Endothelial cell (in vitro differentiated cells): ENCODE measurements at regions not wholly inside any gene's neighbourhood (a gene's known extent, or its start where the extent isn't known, plus 50 kb on each side); places are given as distances from the start of the nearest gene placed in this dataset.
"Not testable (repeated sequence)": the region's sequence is repeated elsewhere in the genome, so short reads cannot be mapped to it uniquely, and the experiment has no call there.

Experiments used
- DNase-seq: peaks from one replicate; pipeline ENCODE4 v3.0.0; 2021; ENCODE audit warnings: low spot score
- H3K27ac Mint-ChIP-seq: one replicate; pipeline ENCODE4 v1.8.0; 2021; ENCODE audit warnings: mixed read lengths, inconsistent platforms; ENCODE audit not compliant: unreplicated experiment
- H3K27me3 Mint-ChIP-seq: one replicate; pipeline ENCODE4 v1.8.0; 2021; ENCODE audit warnings: mild to moderate bottlenecking, moderate library complexity, mixed read lengths, inconsistent platforms; ENCODE audit not compliant: unreplicated experiment
- H3K36me3 Mint-ChIP-seq: one replicate; pipeline ENCODE4 v1.8.0; 2021; ENCODE audit warnings: mild to moderate bottlenecking, low read depth, mixed read lengths, inconsistent platforms; ENCODE audit not compliant: unreplicated experiment
- H3K4me1 Mint-ChIP-seq: one replicate; pipeline ENCODE4 v1.8.0; 2021; ENCODE audit warnings: mild to moderate bottlenecking, mixed read lengths, inconsistent platforms; ENCODE audit not compliant: unreplicated experiment
- H3K4me3 Mint-ChIP-seq: one replicate; pipeline ENCODE4 v1.8.0; 2021; ENCODE audit warnings: mild to moderate bottlenecking, mixed read lengths, inconsistent platforms; ENCODE audit not compliant: unreplicated experiment
- H3K9me3 Mint-ChIP-seq: one replicate; pipeline ENCODE4 v1.8.0; 2021; ENCODE audit warnings: mixed read lengths, inconsistent platforms; ENCODE audit not compliant: unreplicated experiment
- CTCF ChIP-seq: fragments of 200-600 bp; sonication (generic); IDR thresholded peaks from one replicate; pipeline ENCODE4 v1.5.0; 2021; ENCODE audit warnings: antibody characterized with exemption; ENCODE audit not compliant: unreplicated experiment

- peaks cover 1% of the 10 kb centered on the region for H3K27me3 Mint-ChIP-seq
- H3K4me1 Mint-ChIP-seq = peaks cover 29% of the 10 kb centered on the region
- peak overlapping the region; percentile 92 for H3K27ac Mint-ChIP-seq
- H3K36me3 Mint-ChIP-seq = no peaks in the 10 kb centered on the region
- H3K4me3 Mint-ChIP-seq = no peak overlapping the region
- TF ChIP-seq CTCF = no peak
- H3K9me3 Mint-ChIP-seq = no peaks in the 10 kb centered on the region
- peak; percentile 5 for DNase-seq
Observed at GRCh38 chr5:67730917-67731474, 484.6 kb upstream of the PIK3R1 start.

GRCh38 chr5:67728326-67728890, 487.1 kb upstream of the PIK3R1 start:
- Mint-ChIP-seq H3K36me3 (no peaks in the 10 kb centered on the region), H3K9me3 (no peaks in the 10 kb centered on the region), H3K27ac (no peak overlapping the region), H3K27me3 (no peaks in the 10 kb centered on the region), H3K4me3 (no peak overlapping the region), H3K4me1 (peaks cover 17% of the 10 kb centered on the region)
- DNase-seq = no peak
- no peak for TF ChIP-seq CTCF

- Mint-ChIP-seq H3K27me3 (no peaks in the 10 kb centered on the region), H3K4me3 (no peak overlapping the region), H3K36me3 (no peaks in the 10 kb centered on the region), H3K9me3 (no peaks in the 10 kb centered on the region), H3K27ac (no peak overlapping the region), H3K4me1 (peaks cover 2% of the 10 kb centered on the region)
- no peak for DNase-seq
- no peak for TF ChIP-seq CTCF
Observed at GRCh38 chr5:67725604-67726003, 490.0 kb upstream of the PIK3R1 start.

GRCh38 chr5:67724412-67725135, 491.0 kb upstream of the PIK3R1 start:
- Mint-ChIP-seq H3K9me3 (no peaks in the 10 kb centered on the region), H3K4me3 (no peak overlapping the region), H3K27me3 (no peaks in the 10 kb centered on the region), H3K27ac (no peak overlapping the region), H3K36me3 (no peaks in the 10 kb centered on the region), H3K4me1 (no peaks in the 10 kb centered on the region)
- no peak for TF ChIP-seq CTCF
- DNase-seq = no peak

GRCh38 chr5:67723873-67724272, 491.7 kb upstream of the PIK3R1 start:
- Mint-ChIP-seq H3K36me3 (no peaks in the 10 kb centered on the region), H3K9me3 (no peaks in the 10 kb centered on the region), H3K27me3 (no peaks in the 10 kb centered on the region), H3K27ac (no peak overlapping the region), H3K4me3 (no peak overlapping the region), H3K4me1 (no peaks in the 10 kb centered on the region)
- TF ChIP-seq CTCF = no peak
- no peak for DNase-seq

GRCh38 chr5:67722582-67722981, 493.0 kb upstream of the PIK3R1 start:
- DNase-seq, H3K4me1 Mint-ChIP-seq, H3K27ac Mint-ChIP-seq, H3K27me3 Mint-ChIP-seq, H3K36me3 Mint-ChIP-seq, H3K9me3 Mint-ChIP-seq, H3K4me3 Mint-ChIP-seq: not testable (repeated sequence)
